ENCODE measurements at regions not wholly inside any gene's neighbourhood (a gene's known extent, or its start where the extent isn't known, plus 50 kb on each side); places are given as distances from the start of the nearest gene placed in this dataset.

- no peak for TF ChIP-seq EZH2 (IDR thresholded peaks at IDR 0.05; ENCODE audit: borderline replicate concordance, low read depth, low read length, poor library complexity, severe bottlenecking)
- TF ChIP-seq CTCF (conservative IDR thresholded peaks at IDR 0.05; ENCODE audit: low read depth, low read length), result no peak
Observed at GRCh38 chr5:101894985-101895384, 401.1 kb downstream of the SLCO4C1 start.

All from A673 (cell line).